Gastrocnemius medialis (tissue), 4 donors: ENCODE measurements at regions not wholly inside any gene's neighbourhood (a gene's known extent, or its start where the extent isn't known, plus 50 kb on each side); places are given as distances from the start of the nearest gene placed in this dataset.

ENCODE experiments used
- CTCF ChIP-seq, 5 experiments: fragments of 450-650 bp in 3 of 5; fragments of 200-600 bp in 2 of 5; sonication (generic) in 2 of 5; IDR thresholded peaks in 4 of 5; conservative IDR thresholded peaks in 1 of 5; 1 replicate in 4 of 5; 2 replicates in 1 of 5; pipeline ENCODE4 v1.5.1; 2016 to 2019; ENCODE audit warnings: antibody characterized with exemption in 5 of 5, mild to moderate bottlenecking in 3 of 5, moderate library complexity in 3 of 5
- POLR2A ChIP-seq, 2 donors: fragments of 450-650 bp; IDR thresholded peaks; one replicate each; pipeline ENCODE4 v1.6.1; 2017; ENCODE audit warnings: antibody characterized with exemption in 2 of 2, mild to moderate bottlenecking in 2 of 2, moderate library complexity in 2 of 2

- TF ChIP-seq CTCF (IDR thresholded peaks at IDR 0.05 in 4 of 5, conservative IDR thresholded peaks at IDR 0.05 in 1 of 5): no peak
- TF ChIP-seq POLR2A (IDR thresholded peaks at IDR 0.05): no peak
Measured at GRCh38 chr6:153780011-153780410, 259.0 kb upstream of the OPRM1 start.
